ENCODE measurements at regions not wholly inside any gene's neighbourhood (a gene's known extent, or its start where the extent isn't known, plus 50 kb on each side); places are given as distances from the start of the nearest gene placed in this dataset.

DNA sequence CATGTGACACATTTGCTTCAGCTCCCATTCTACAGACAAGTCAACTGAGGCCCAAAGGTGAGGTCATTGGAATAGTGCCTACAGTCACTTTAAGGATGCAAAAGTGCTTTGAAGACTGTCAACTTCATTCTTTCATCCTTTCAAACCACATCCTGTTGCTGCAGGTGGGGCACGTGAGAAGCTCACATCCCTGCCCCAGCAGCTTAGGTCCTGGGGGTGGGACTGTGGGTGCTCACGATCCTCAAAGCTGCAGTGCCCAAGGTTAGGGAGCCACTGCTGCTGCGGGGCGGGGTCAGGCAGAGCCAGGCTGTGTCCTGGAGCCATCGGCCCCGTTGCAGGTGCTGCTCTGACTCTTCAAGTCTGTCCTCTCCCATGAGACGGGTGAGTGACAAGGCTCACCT is 57.9 kb upstream of the IER5L start:
- Histone ChIP-seq H4K20me1 (ENCODE audit: insufficient read depth, low read length) (no peaks in the 10 kb centered on the region), H2AFZ (ENCODE audit: low read depth, low read length) (no peak overlapping the region), H3K79me2 (ENCODE audit: low read length) (no peaks in the 10 kb centered on the region), H3K4me2 (ENCODE audit: low read length) (peak overlapping the region; percentile 40), H3K36me3 (replicated peaks; ENCODE audit: low read depth, low read length) (no peaks in the 10 kb centered on the region), H3K9ac (ENCODE audit: low read length) (no peak overlapping the region), H3K9me3 (ENCODE audit: insufficient read depth, low read length) (no peaks in the 10 kb centered on the region), H3K4me1 (ENCODE audit: low read length) (peaks cover 5% of the 10 kb centered on the region; the same call in 1 of the 2 replicates), H3K27me3 (ENCODE audit: low read depth, low read length) (peaks cover 30% of the 10 kb centered on the region), H3K4me3 (ENCODE audit: low read length) (no peak overlapping the region), H3K27ac (ENCODE audit: low read length) (no peak overlapping the region)
- TF ChIP-seq EZH2phosphoT487 (IDR thresholded peaks at IDR 0.05; ENCODE audit: low read depth): no peak
- TF ChIP-seq, protein P1, sequence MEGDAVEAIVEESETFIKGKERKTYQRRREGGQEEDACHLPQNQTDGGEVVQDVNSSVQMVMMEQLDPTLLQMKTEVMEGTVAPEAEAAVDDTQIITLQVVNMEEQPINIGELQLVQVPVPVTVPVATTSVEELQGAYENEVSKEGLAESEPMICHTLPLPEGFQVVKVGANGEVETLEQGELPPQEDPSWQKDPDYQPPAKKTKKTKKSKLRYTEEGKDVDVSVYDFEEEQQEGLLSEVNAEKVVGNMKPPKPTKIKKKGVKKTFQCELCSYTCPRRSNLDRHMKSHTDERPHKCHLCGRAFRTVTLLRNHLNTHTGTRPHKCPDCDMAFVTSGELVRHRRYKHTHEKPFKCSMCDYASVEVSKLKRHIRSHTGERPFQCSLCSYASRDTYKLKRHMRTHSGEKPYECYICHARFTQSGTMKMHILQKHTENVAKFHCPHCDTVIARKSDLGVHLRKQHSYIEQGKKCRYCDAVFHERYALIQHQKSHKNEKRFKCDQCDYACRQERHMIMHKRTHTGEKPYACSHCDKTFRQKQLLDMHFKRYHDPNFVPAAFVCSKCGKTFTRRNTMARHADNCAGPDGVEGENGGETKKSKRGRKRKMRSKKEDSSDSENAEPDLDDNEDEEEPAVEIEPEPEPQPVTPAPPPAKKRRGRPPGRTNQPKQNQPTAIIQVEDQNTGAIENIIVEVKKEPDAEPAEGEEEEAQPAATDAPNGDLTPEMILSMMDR (IDR thresholded peaks at IDR 0.05; ENCODE audit: low read depth, low read length): no peak

DNA sequence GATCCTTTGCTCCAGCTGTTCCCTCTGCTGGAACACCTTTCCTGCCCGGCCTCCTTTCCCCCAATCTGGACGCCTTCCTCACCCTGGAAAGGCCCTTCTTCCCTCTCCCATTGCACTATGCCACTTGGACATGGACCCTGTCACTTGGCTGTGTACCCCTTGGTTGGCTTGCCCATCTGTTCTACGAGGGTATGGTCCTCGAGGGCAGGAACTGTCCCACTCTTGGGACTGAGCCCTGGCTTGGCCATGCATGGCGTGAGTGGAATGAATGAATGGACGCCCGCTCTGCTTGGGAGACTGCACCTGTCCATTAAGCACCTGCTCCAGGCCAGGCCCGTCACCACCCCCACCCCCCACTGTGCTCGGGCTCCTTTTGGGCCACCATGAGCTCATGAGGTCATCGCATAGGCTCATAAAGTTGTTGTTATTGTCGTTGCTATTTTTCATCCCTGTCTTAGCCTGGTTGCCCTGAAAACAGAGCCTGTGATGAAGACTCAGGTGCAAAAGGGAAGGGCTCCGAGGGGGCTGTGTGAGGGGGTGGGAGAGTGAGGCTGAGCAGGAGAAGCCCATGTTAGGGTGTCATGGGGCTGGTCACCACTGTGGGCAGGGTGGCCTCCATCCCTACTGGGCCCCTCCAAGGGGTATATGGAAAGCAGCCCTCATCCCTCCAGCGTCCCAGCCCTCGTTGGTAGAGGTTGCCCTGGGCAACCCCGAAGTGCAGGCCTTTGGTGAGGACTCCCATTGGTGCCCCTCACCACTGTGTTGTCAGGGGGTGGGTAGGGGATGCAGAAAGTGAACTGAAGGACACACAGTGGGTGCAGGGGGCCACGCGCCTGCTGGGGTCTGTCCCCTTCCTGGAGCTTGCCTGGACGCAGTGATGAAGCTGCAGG is 57.2 kb upstream of the IER5L start:
- Histone ChIP-seq H3K79me2 (ENCODE audit: low read length) (no peaks in the 10 kb centered on the region), H3K36me3 (replicated peaks; ENCODE audit: low read depth, low read length) (no peaks in the 10 kb centered on the region), H3K9ac (ENCODE audit: low read length) (no peak overlapping the region), H3K4me2 (ENCODE audit: low read length) (no peak overlapping the region), H3K4me3 (ENCODE audit: low read length) (no peak overlapping the region), H3K9me3 (ENCODE audit: insufficient read depth, low read length) (no peaks in the 10 kb centered on the region), H3K27me3 (ENCODE audit: low read depth, low read length) (peaks cover 30% of the 10 kb centered on the region), H2AFZ (ENCODE audit: low read depth, low read length) (no peak overlapping the region), H4K20me1 (ENCODE audit: insufficient read depth, low read length) (no peaks in the 10 kb centered on the region), H3K27ac (ENCODE audit: low read length) (no peak overlapping the region), H3K4me1 (ENCODE audit: low read length) (peaks cover 5% of the 10 kb centered on the region)
- no peak for TF ChIP-seq EZH2phosphoT487 (IDR thresholded peaks at IDR 0.05; ENCODE audit: low read depth)
- TF ChIP-seq, protein P1 (IDR thresholded peaks at IDR 0.05; ENCODE audit: low read depth, low read length): no peak

DNA sequence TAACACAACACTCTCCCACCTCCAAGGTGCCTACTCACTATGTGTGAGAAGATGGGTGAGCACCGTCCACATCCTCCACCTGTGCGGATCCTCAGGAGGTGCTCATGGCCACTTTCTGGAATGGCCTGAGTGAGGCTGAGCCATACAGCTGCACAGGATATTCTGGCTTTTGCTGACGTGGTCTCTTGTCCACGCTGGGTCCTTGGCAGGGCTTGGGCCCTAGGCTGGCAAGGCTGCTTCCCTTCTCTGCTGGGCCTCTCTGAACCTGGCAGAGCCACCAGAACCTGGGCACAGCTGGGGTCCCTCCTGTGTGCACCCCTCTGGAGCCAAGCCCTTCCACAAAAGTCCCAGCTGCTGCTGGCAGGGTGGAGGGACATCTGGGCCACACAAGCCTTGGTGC is 56.4 kb upstream of the IER5L start:
- Histone ChIP-seq H3K27me3 (ENCODE audit: low read depth, low read length) (peaks cover 38% of the 10 kb centered on the region), H3K4me1 (ENCODE audit: low read length) (peaks cover 13% of the 10 kb centered on the region), H3K36me3 (replicated peaks; ENCODE audit: low read depth, low read length) (no peaks in the 10 kb centered on the region), H4K20me1 (ENCODE audit: insufficient read depth, low read length) (no peaks in the 10 kb centered on the region), H3K9me3 (ENCODE audit: insufficient read depth, low read length) (no peaks in the 10 kb centered on the region), H3K9ac (ENCODE audit: low read length) (no peak overlapping the region), H3K27ac (ENCODE audit: low read length) (no peak overlapping the region), H3K4me2 (ENCODE audit: low read length) (no peak overlapping the region), H3K4me3 (ENCODE audit: low read length) (no peak overlapping the region), H2AFZ (ENCODE audit: low read depth, low read length) (no peak overlapping the region), H3K79me2 (ENCODE audit: low read length) (no peaks in the 10 kb centered on the region)
- TF ChIP-seq EZH2phosphoT487 (IDR thresholded peaks at IDR 0.05; ENCODE audit: low read depth): no peak
- TF ChIP-seq, protein P1 (IDR thresholded peaks at IDR 0.05; ENCODE audit: low read depth, low read length): no peak

DNA sequence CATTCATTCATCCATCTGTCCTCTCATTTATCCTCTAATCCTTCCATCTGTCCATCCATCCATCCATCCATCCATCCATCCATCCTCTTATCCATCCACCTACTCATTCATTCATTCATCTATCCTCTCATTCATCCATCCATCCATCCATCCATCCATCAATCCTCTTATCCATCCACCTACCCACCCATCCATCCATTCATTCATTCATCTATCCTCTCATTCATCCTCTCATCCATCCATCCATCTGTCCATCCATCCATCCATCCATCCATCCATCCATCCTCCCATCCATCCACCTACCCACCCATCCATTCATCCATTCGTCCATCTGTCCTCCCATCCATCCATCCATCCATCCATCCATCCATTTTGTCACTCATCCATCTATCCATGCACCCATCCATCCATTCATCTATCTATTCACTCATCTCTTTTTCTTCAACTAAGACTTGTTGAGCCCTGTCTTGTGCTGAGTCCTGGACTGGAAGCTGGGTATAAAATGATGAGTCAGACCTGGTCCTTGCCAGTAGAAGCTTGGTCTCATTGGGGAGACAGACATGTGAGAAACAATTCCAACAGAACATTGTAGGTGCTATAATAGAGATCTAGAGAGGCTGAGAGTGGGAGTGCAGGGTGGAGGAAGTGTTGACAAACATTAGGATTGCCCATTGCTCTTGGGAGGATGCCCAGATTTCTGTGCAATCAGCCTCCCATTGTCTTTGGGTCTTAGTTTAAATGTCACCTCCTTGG is 55.0 kb upstream of the IER5L start:
- Histone ChIP-seq H3K9me3 (ENCODE audit: insufficient read depth, low read length) (no peaks in the 10 kb centered on the region), H3K27ac (ENCODE audit: low read length) (no peak overlapping the region), H3K4me3 (ENCODE audit: low read length) (no peak overlapping the region), H3K79me2 (ENCODE audit: low read length) (no peaks in the 10 kb centered on the region), H3K4me2 (ENCODE audit: low read length) (no peak overlapping the region), H2AFZ (ENCODE audit: low read depth, low read length) (no peak overlapping the region), H3K27me3 (ENCODE audit: low read depth, low read length) (peaks cover 40% of the 10 kb centered on the region), H3K4me1 (ENCODE audit: low read length) (peaks cover 14% of the 10 kb centered on the region), H4K20me1 (ENCODE audit: insufficient read depth, low read length) (no peaks in the 10 kb centered on the region), H3K36me3 (replicated peaks; ENCODE audit: low read depth, low read length) (no peaks in the 10 kb centered on the region), H3K9ac (ENCODE audit: low read length) (no peak overlapping the region)
- no peak for TF ChIP-seq EZH2phosphoT487 (IDR thresholded peaks at IDR 0.05; ENCODE audit: low read depth)
- TF ChIP-seq, protein P1 (IDR thresholded peaks at IDR 0.05; ENCODE audit: low read depth, low read length): no peak
